Ovary (tissue), 7 donors: ENCODE measurements at regions not wholly inside any gene's neighbourhood (a gene's known extent, or its start where the extent isn't known, plus 50 kb on each side); places are given as distances from the start of the nearest gene placed in this dataset.
"Not testable (repeated sequence)": the region's sequence is repeated elsewhere in the genome, so short reads cannot be mapped to it uniquely, and the experiment has no call there.

Source experiments
- DNase-seq, 5 donors: peaks; one replicate each; pipeline ENCODE4 v3.0.0-alpha.2; 2019 to 2020
- H3K27ac ChIP-seq, 2 donors: fragments of 200-600 bp; one replicate each; pipeline versions ENCODE4 v1.5.1 to v1.8.0; 2019 to 2022
- H3K27me3 ChIP-seq: fragments of 200-600 bp; one replicate; pipeline ENCODE4 v1.8.0; 2022
- H3K36me3 ChIP-seq: fragments of 200-600 bp; sonication (generic); one replicate; pipeline ENCODE4 v1.5.1; 2019
- H3K4me1 ChIP-seq: one replicate; pipeline ENCODE4 v1.8.1; 2013; ENCODE audit warnings: mild to moderate bottlenecking, moderate library complexity; ENCODE audit not compliant: insufficient read depth
- H3K4me3 ChIP-seq: fragments of 200-600 bp; sonication (generic); one replicate; pipeline ENCODE4 v1.5.1; 2017
- H3K9me3 ChIP-seq, 2 donors: fragments of 200-600 bp in 1 of 2; sonication (generic) in 1 of 2; one replicate each; pipeline versions ENCODE4 v1.5.1 to v1.8.1; 2013 to 2019; ENCODE audit warnings: mild to moderate bottlenecking in 1 of 2, moderate library complexity in 1 of 2
- CTCF ChIP-seq, 3 donors: fragments of 450-650 bp in 2 of 3; fragments of 200-600 bp in 1 of 3; IDR thresholded peaks; one replicate each; pipeline versions ENCODE4 v1.5.1 to v1.8.0; 2016 to 2022; ENCODE audit warnings: antibody characterized with exemption in 3 of 3, mild to moderate bottlenecking in 1 of 3
- EP300 ChIP-seq: sonication (generic); formaldehyde crosslinking; IDR thresholded peaks from one replicate; pipeline ENCODE4 v1.6.1; 2017; ENCODE audit warnings: antibody characterized with exemption
- POLR2A ChIP-seq: fragments of 450-650 bp; IDR thresholded peaks from one replicate; pipeline ENCODE4 v1.6.1; 2017; ENCODE audit warnings: antibody characterized with exemption, mild to moderate bottlenecking, moderate library complexity
- WGBS, 3 donors: extraction: QIAGEN DNeasy Blood & Tissue Kit in 1 of 3; methylation state at CpG; one replicate each; pipeline versions ENCODE4 v1.1.5 to v1.1.7; 2013 to 2017; 5-methylcytosine and 5-hydroxymethylcytosine counted together
- intact Hi-C, 4 donors: fragments of 100-400 bp; cut with DNase I; formaldehyde crosslinking; loops; one replicate each; pipeline versions ENCODE4 v1.11.0 to v1.15.1; 2022 to 2023
- donor health status: DM: no; HTN: no; CAD: no; lungs with moderate emphysema.
- donor health status: DM: no; HTN: no; CAD: no.
- donor health status: Bipolar disorder and iron deficiency.
- donor health status: DM: no; HTN: no; CAD: no.
- donor health status: DM: yes; HTN: yes; CAD: no.

GRCh38 chr2:7755879-7756278 lies 838.7 kb downstream of the RNF144A start:
- intact Hi-C loops: no loop called here
- WGBS, 3 donors: 75 to 88% (median 81%) methylated on average over 5 of the region's 5 CpGs
- TF ChIP-seq CTCF (IDR thresholded peaks at IDR 0.05) (no peak), EP300 (no peak), POLR2A (no peak)
- Histone ChIP-seq H3K9me3 (peaks cover 3 to 7% of the 10 kb centered on the region in 2 donors), H3K27me3 (no peaks in the 10 kb centered on the region), H3K4me3 (no peak overlapping the region), H3K27ac (no peak overlapping the region), H3K36me3 (no peaks in the 10 kb centered on the region), H3K4me1 (no peaks in the 10 kb centered on the region)
- no peak for DNase-seq

DNA sequence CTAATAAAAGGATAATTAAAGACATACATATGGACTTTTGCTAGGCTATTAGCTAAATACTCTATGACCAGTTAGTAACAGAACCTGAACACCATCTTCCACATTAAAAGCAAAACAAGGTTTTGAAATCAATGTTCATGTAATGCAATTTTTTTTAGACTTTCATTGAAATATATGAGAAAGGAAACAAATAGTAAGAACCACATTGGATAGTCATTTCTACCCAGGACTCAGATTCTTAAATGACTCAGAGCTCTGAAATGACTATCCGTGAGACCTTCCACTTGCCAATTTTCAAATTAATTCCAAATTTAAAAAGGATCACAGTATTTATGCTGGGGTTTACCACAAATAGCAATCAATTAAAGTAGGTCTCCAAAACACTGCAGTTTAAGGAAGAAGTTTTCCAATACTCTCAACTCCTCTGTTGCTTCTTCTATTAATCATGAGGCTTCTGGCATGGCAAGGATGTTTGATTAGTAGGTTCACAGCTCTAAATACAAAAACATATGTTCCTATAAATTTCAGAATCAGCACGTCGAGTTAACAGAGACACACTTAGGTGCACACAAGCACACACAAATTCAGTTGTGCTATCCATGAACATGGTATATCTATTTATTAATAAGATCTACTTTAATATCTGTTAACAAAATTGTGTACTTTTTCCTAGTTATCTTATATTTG lies 841.0 kb downstream of the RNF144A start:
- Histone ChIP-seq H3K27ac (no peak overlapping the region), H3K4me3 (no peak overlapping the region), H3K4me1 (no peaks in the 10 kb centered on the region), H3K27me3 (no peaks in the 10 kb centered on the region), H3K36me3 (no peaks in the 10 kb centered on the region), H3K9me3 (peaks cover 3 to 7% of the 10 kb centered on the region in 2 donors)
- intact Hi-C loops: no loop called here
- 93 to 96% (median 94%) methylated on average over 3 of the region's 3 CpGs for WGBS, 3 donors
- TF ChIP-seq POLR2A (no peak), EP300 (no peak), CTCF (IDR thresholded peaks at IDR 0.05) (no peak)
- DNase-seq: no peak

- no peak for DNase-seq
- H3K27me3 ChIP-seq: no peaks in the 10 kb centered on the region
- WGBS, 3 donors: 86 to 90% (median 88%) methylated on average over 3 of the region's 3 CpGs
- peaks cover 0 to 7% of the 10 kb centered on the region in 2 donors for H3K9me3 ChIP-seq
- no peak overlapping the region for H3K27ac ChIP-seq
- no peak overlapping the region for H3K4me3 ChIP-seq
- no peaks in the 10 kb centered on the region for H3K4me1 ChIP-seq
- intact Hi-C loops: no loop called here
- H3K36me3 ChIP-seq: no peaks in the 10 kb centered on the region
- TF ChIP-seq EP300: no peak
Observed at GRCh38 chr2:7759898-7760297, 842.7 kb downstream of the RNF144A start.

DNA sequence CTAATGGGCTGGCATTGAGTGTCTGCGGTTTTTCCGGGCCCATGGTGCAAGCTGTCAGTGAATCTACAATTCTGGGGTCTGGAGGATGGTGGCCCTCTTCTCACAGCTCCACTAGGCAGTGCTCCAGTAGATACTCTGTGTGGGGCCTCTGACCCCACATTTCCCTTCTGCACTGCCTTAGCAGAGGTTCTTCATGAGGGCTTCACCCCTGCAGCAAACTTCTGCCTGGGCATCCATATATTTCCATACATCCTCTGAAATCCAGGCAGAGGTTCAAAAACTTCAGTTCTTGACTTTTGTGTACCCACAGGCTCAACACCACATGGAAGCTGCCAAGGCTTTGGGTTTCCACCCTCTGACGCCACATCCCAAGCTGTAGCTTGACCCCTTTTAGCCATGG lies 846.2 kb downstream of the RNF144A start:
- H3K27ac ChIP-seq, intact Hi-C loops, H3K27me3 ChIP-seq, DNase-seq, H3K9me3 ChIP-seq, H3K4me1 ChIP-seq, H3K4me3 ChIP-seq, H3K36me3 ChIP-seq: not testable (repeated sequence)
- WGBS, 3 donors: 87 to 100% (median 99%) methylated on average over 3 of the region's 3 CpGs

- Histone ChIP-seq H3K4me1 (no peaks in the 10 kb centered on the region), H3K36me3 (no peaks in the 10 kb centered on the region), H3K9me3 (peaks cover 0 to 4% of the 10 kb centered on the region in 2 donors), H3K27ac (no peak overlapping the region), H3K4me3 (no peak overlapping the region), H3K27me3 (no peaks in the 10 kb centered on the region)
- no peak for DNase-seq
- intact Hi-C loops: no loop called here
- 36 to 93% (median 83%) methylated on average over 1 of the region's 1 CpG for WGBS, 3 donors
- TF ChIP-seq CTCF (IDR thresholded peaks at IDR 0.05): no peak
- TF ChIP-seq POLR2A: no peak
- TF ChIP-seq EP300: no peak
Observed at GRCh38 chr2:7765236-7765635, 848.0 kb downstream of the RNF144A start.
